ENCODE measurements at regions not wholly inside any gene's neighbourhood (a gene's known extent, or its start where the extent isn't known, plus 50 kb on each side); places are given as distances from the start of the nearest gene placed in this dataset.

DNA sequence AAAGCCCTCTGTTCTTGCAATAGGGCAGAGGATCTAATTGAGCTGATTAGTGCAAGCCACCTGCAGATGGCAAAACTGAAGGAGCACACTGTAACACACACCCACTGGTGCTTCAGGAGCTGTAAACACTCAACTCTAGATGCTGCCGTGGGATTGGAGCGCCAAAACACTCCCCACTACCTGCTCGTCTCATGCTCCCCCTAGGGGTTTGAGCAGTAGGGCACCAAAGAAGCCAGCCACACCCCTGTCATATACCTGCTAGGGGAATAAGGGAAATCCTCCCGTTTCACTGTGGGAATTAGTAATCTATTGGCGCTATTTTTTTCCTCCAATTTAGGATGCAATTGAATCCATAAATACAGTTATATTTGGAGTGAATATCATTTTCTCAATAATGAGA lies 360.2 kb downstream of the GLUD2 start:
- TF ChIP-seq CTCF (IDR thresholded peaks at IDR 0.05) (no peak), POLR2A (IDR thresholded peaks at IDR 0.05) (no peak)
